GM12892 (cell line): ENCODE measurements at regions not wholly inside any gene's neighbourhood (a gene's known extent, or its start where the extent isn't known, plus 50 kb on each side); places are given as distances from the start of the nearest gene placed in this dataset.

ENCODE experiments used
- POLR2A ChIP-seq: IDR thresholded peaks from 2 replicates; pipeline ENCODE4 v1.6.1; 2011; ENCODE audit warnings: low read depth, low read length, control low read depth
- POLR2AphosphoS5 ChIP-seq: IDR thresholded peaks from 2 replicates; pipeline ENCODE4 v1.6.1; 2011; ENCODE audit warnings: low read depth, low read length, control low read depth

- TF ChIP-seq POLR2AphosphoS5 (no peak), POLR2A (no peak)
Observed at GRCh38 chr12:127363392-127363791, 903.6 kb upstream of the TMEM132C start.
